WI38 (cell line): ENCODE measurements at regions not wholly inside any gene's neighbourhood (a gene's known extent, or its start where the extent isn't known, plus 50 kb on each side); places are given as distances from the start of the nearest gene placed in this dataset.

Experiments
- H3K4me3 ChIP-seq: 2 replicates; pipeline ENCODE4 v1.5.1; 2011; ENCODE audit warnings: low read depth, mild to moderate bottlenecking, control low read depth, low read length
- CTCF ChIP-seq: IDR thresholded peaks from 2 replicates; pipeline ENCODE4 v1.5.1; 2012; ENCODE audit warnings: low read depth, mild to moderate bottlenecking, control low read depth, low read length

GRCh38 chr13:65650321-65650720 is 1579.8 kb downstream of the PCDH9 start:
- no peak overlapping the region for H3K4me3 ChIP-seq
- no peak for TF ChIP-seq CTCF

- no peak for TF ChIP-seq CTCF
- H3K4me3 ChIP-seq = no peak overlapping the region
Measured at GRCh38 chr13:65642996-65643395, 1587.1 kb downstream of the PCDH9 start.

GRCh38 chr13:65642301-65642700 is 1587.8 kb downstream of the PCDH9 start:
- H3K4me3 ChIP-seq = no peak overlapping the region
- TF ChIP-seq CTCF = no peak

- H3K4me3 ChIP-seq = no peak overlapping the region
- TF ChIP-seq CTCF = peak; percentile 49
Measured at GRCh38 chr13:65638572-65639168, 1591.5 kb downstream of the PCDH9 start.

- H3K4me3 ChIP-seq = no peak overlapping the region
- no peak for TF ChIP-seq CTCF
Measured at GRCh38 chr13:65633806-65634205, 1596.3 kb downstream of the PCDH9 start.

GRCh38 chr13:65631078-65631477 is 1599.1 kb downstream of the PCDH9 start:
- no peak for TF ChIP-seq CTCF
- H3K4me3 ChIP-seq = no peak overlapping the region

- no peak overlapping the region for H3K4me3 ChIP-seq
- TF ChIP-seq CTCF = no peak
Measured at GRCh38 chr13:65629926-65630325, 1600.2 kb downstream of the PCDH9 start.
